PFSK-1 (cell line): ENCODE measurements at regions not wholly inside any gene's neighbourhood (a gene's known extent, or its start where the extent isn't known, plus 50 kb on each side); places are given as distances from the start of the nearest gene placed in this dataset.

Experiments used
- FOXP2 ChIP-seq: optimal IDR thresholded peaks from 2 replicates; pipeline ENCODE3; 2011; ENCODE audit warnings: borderline replicate concordance, control low read depth, inconsistent platforms; ENCODE audit not compliant: insufficient read depth; ENCODE audit errors: extremely low read length, extremely low read depth
- POLR2AphosphoS5 ChIP-seq: IDR thresholded peaks from 2 replicates; pipeline ENCODE4 v1.6.1; 2012; ENCODE audit warnings: low read depth, mild to moderate bottlenecking, control low read depth, low read length, moderate library complexity
- SIN3A ChIP-seq: IDR thresholded peaks from 2 replicates; pipeline ENCODE4 v1.6.1; 2012; ENCODE audit warnings: mild to moderate bottlenecking, low read length, moderate library complexity, borderline replicate concordance; ENCODE audit not compliant: insufficient read depth
- TAF1 ChIP-seq: IDR thresholded peaks from 2 replicates; pipeline ENCODE4 v1.6.1; 2012; ENCODE audit warnings: low read length, control low read depth, borderline replicate concordance; ENCODE audit not compliant: insufficient read depth
- TF ChIP-seq, protein P1 (sequence below), 2 experiments: IDR thresholded peaks; 2 replicates each; pipeline versions ENCODE4 v1.6.1 to v1.8.0; 2011 to 2012; ENCODE audit warnings: low read depth in 2 of 2, low read length in 2 of 2, control low read depth in 1 of 2, inconsistent platforms in 1 of 2, mild to moderate bottlenecking in 1 of 2, moderate library complexity in 1 of 2; ENCODE audit not compliant: insufficient read depth in 1 of 2

DNA sequence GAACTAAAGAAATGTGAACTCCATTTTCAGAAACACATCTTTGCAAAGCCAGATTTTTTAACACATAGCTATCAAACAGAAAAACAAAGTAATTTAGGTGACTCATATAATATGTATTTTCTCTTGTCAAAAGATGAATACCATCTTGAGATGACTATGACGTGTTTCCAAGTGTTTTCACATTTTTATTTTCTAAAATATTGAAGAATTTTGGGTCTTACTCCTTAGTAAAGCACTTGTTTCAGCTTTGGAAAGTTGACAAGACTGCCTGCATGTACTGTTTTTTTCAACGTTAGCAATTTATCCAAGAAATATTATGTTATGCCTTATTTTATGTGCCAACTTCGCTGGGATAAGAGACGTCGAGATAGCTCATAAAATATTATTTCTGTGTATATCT lies 733.9 kb upstream of the EPHA5 start:
- no peak for TF ChIP-seq POLR2AphosphoS5
- TF ChIP-seq FOXP2: no peak
- TF ChIP-seq, protein P1, sequence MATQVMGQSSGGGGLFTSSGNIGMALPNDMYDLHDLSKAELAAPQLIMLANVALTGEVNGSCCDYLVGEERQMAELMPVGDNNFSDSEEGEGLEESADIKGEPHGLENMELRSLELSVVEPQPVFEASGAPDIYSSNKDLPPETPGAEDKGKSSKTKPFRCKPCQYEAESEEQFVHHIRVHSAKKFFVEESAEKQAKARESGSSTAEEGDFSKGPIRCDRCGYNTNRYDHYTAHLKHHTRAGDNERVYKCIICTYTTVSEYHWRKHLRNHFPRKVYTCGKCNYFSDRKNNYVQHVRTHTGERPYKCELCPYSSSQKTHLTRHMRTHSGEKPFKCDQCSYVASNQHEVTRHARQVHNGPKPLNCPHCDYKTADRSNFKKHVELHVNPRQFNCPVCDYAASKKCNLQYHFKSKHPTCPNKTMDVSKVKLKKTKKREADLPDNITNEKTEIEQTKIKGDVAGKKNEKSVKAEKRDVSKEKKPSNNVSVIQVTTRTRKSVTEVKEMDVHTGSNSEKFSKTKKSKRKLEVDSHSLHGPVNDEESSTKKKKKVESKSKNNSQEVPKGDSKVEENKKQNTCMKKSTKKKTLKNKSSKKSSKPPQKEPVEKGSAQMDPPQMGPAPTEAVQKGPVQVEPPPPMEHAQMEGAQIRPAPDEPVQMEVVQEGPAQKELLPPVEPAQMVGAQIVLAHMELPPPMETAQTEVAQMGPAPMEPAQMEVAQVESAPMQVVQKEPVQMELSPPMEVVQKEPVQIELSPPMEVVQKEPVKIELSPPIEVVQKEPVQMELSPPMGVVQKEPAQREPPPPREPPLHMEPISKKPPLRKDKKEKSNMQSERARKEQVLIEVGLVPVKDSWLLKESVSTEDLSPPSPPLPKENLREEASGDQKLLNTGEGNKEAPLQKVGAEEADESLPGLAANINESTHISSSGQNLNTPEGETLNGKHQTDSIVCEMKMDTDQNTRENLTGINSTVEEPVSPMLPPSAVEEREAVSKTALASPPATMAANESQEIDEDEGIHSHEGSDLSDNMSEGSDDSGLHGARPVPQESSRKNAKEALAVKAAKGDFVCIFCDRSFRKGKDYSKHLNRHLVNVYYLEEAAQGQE (IDR thresholded peaks at IDR 0.05; ENCODE audit: insufficient read depth in 1 of 2, low read depth in 2 of 2, low read length in 2 of 2): no peak
- TF ChIP-seq SIN3A: no peak
- no peak for TF ChIP-seq TAF1

DNA sequence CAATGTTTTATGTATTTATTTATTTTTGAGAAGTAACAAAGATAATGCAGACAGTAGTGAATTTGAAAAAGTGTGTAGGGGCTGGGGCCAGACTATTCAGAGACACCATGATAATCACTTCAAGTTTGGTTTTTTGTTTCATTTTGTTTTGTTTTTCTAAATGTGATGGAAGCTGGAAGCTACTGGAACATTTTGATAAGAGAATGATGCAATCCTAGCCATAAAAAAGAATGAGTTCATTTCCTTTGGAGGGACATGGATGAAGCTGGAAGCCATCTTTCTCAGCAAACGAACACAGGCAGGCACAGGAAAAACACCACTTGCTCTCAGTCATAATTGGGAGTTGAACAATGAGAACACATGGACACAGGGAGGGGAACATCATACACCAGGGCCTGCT lies 706.6 kb upstream of the EPHA5 start:
- no peak for TF ChIP-seq FOXP2
- TF ChIP-seq, protein P1 (IDR thresholded peaks at IDR 0.05; ENCODE audit: insufficient read depth in 1 of 2, low read depth in 2 of 2, low read length in 2 of 2): no peak
- no peak for TF ChIP-seq POLR2AphosphoS5

DNA sequence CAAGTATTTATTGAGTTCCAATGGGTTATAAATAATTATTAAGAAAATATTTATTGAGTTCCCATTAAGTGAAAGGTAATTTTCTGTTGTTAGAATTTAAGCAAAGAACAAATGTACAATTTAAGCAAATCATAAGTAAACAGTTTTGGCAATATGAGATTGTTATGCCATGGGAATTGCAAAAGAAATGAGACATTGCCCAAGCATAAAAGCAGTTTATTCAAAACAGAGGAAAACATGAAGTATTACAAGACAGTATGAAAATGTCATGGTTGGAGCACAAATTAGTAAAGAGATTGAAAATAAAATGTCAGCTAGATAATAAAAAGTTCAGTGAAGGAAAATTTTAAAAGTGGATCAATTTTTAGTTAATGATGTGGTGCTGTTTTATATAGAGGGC lies 706.1 kb upstream of the EPHA5 start:
- TF ChIP-seq FOXP2 (no peak), SIN3A (no peak), POLR2AphosphoS5 (no peak), TAF1 (no peak)
- TF ChIP-seq, protein P1 (IDR thresholded peaks at IDR 0.05; ENCODE audit: insufficient read depth in 1 of 2, low read depth in 2 of 2, low read length in 2 of 2): no peak

DNA sequence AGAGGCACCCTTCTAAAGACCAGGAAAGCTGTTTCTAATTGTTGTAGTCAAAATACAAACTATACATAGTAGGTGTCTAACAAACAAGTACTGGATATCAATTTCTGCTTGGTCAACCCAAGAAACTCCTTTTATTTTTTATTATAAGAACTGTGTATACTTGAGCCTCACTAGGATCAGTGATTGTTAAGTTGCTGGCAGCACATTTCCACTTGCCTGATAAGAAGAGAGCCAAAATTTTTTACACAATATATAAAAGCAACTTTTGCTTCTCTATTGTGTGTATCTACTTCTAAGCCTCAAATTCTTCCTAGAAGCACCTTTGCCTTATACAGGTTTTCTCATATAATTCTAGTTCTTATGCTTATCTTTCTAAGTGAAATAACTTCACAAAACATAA lies 703.0 kb upstream of the EPHA5 start:
- TF ChIP-seq, protein P1 (IDR thresholded peaks at IDR 0.05; ENCODE audit: insufficient read depth in 1 of 2, low read depth in 2 of 2, low read length in 2 of 2): no peak
- TF ChIP-seq FOXP2 (no peak), TAF1 (no peak), POLR2AphosphoS5 (no peak), SIN3A (no peak)

DNA sequence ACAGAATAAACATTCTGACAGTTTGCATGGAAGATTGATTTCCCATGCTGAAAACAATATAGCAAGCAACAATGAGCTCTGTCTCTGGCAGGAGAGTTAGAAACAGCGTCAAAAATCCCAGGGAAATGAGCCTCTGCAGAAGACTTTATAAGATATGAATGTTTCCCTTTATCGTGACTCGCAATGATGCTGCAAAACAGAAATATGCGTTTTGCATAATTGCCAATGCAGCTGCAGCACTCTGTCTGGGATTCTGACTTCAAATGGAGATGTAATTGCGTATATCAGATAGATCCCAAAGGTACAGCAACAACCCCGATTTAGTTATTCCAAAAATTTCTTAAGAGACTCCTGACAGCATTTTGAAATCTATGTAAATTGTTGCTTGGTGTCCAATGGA lies 702.4 kb upstream of the EPHA5 start:
- TF ChIP-seq FOXP2: no peak
